ENCODE measurements at regions not wholly inside any gene's neighbourhood (a gene's known extent, or its start where the extent isn't known, plus 50 kb on each side); places are given as distances from the start of the nearest gene placed in this dataset.

DNA sequence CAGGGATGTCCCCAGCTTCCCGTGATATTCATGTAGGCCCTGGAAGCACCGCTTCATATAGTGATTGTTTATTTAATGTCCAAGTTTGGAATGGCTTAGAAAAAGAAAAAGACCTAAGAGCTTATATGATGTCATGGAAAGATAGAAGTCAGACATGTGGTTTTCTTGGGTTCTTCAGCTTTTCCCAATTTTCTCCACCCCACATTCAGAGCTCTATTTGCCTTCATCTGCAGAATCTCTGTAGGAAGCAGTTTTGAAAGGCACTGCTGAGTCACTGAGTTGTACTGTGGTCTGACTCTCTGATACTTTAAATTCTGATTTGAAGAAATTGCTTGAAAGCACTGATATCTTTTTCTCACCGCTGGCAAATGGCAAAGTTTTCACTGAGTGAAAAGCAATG is 120.6 kb upstream of the EDNRA start:
- H3K27me3 Mint-ChIP-seq (ENCODE audit: low read depth), result no peaks in the 10 kb centered on the region
- ChIA-PET CTCF (no interaction called here), POLR2A (no interaction called here)
- H3K27ac Mint-ChIP-seq, result no peak overlapping the region
- H3K4me1 Mint-ChIP-seq, result no peaks in the 10 kb centered on the region
- H3K36me3 Mint-ChIP-seq, result no peaks in the 10 kb centered on the region
- no peak overlapping the region for H3K4me3 Mint-ChIP-seq
- ATAC-seq (no peak), DNase-seq (ENCODE audit: low spot score) (no peak)
- peaks cover 7% of the 10 kb centered on the region for H3K9me3 Mint-ChIP-seq
- TF ChIP-seq JUN (CRISPR knock-in tag; IDR thresholded peaks at IDR 0.05) (no peak), RORB (CRISPR knock-in tag; IDR thresholded peaks at IDR 0.05) (no peak), FOXJ3 (CRISPR knock-in tag; IDR thresholded peaks at IDR 0.05; ENCODE audit: borderline replicate concordance) (no peak), SP1 (CRISPR knock-in tag; conservative IDR thresholded peaks at IDR 0.05) (no peak), ZNF263 (CRISPR knock-in tag; IDR thresholded peaks at IDR 0.05; ENCODE audit: low read depth) (no peak)
- TF ChIP-seq, protein P1, sequence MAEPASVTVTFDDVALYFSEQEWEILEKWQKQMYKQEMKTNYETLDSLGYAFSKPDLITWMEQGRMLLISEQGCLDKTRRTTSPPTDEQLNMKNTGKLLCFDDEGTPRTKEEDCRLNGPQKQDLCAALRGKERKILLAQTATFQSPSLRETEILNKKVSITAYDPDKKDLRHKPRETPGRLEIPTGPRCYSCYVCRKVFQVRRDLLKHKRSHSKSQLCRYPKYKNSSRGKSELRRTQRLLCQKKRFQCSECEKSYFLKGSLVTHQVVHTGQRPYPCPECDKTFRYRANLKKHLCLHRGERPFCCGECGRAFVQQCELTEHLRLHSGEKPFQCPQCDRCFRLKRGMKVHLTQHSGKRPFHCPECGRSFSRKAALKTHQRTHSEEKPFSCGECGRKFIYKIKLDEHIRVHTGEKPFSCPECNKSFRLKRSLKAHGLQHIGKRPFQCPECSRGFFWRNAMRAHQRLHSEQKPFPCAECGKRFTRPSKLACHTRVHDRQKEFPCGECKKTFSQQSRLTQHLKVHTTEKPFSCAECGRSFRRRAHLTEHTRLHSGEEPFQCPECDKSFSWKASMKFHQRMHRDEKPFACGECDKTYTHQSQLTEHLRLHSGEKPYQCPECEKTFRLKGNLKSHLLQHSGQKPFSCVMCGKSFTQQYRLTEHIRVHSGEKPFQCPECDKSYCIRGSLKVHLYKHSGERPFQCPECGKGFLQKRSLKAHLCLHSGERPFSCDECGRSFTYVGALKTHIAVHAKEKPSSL (CRISPR knock-in tag; conservative IDR thresholded peaks at IDR 0.05), result no peak
- TF ChIP-seq, protein P2, sequence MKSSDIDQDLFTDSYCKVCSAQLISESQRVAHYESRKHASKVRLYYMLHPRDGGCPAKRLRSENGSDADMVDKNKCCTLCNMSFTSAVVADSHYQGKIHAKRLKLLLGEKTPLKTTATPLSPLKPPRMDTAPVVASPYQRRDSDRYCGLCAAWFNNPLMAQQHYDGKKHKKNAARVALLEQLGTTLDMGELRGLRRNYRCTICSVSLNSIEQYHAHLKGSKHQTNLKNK (CRISPR knock-in tag; IDR thresholded peaks at IDR 0.05), result no peak

DNA sequence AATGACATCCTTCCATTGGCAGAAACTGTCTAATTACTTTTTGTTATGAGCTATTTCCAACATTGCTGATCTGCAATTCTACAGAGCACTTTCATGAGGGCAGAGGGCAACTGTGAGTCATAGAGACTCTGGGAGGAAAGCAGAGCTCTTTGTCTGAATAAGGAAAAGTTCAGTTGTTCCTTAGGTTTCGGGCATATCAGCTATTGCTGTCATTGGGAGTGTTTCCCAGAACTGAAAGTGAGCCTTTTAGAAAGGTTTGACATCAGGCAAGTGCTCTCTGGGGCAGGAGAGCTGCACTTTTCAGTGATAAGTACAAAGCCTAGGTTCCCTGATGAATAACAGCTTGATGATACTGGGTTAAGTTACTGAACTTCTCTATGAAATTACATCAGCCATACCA is 119.2 kb upstream of the EDNRA start:
- no peak overlapping the region for H3K27ac Mint-ChIP-seq
- CTCF ChIA-PET, result interaction anchor here (1.2 kb wide), 1 partner anchor 265 kb away, joined by 4 read pairs; no protein-coding TSS in a partner anchor
- DNase-seq (ENCODE audit: low spot score) (no peak), ATAC-seq (no peak)
- H3K27me3 Mint-ChIP-seq (ENCODE audit: low read depth), result no peaks in the 10 kb centered on the region
- no peak for TF ChIP-seq NR2C2 (CRISPR knock-in tag; IDR thresholded peaks at IDR 0.05)
- H3K9me3 Mint-ChIP-seq, result peaks cover 7% of the 10 kb centered on the region; the same call in 1 of the 2 replicates
- POLR2A ChIA-PET, result no interaction called here
- no peaks in the 10 kb centered on the region for H3K36me3 Mint-ChIP-seq
- H3K4me3 Mint-ChIP-seq, result no peak overlapping the region
- H3K4me1 Mint-ChIP-seq, result no peaks in the 10 kb centered on the region

DNA sequence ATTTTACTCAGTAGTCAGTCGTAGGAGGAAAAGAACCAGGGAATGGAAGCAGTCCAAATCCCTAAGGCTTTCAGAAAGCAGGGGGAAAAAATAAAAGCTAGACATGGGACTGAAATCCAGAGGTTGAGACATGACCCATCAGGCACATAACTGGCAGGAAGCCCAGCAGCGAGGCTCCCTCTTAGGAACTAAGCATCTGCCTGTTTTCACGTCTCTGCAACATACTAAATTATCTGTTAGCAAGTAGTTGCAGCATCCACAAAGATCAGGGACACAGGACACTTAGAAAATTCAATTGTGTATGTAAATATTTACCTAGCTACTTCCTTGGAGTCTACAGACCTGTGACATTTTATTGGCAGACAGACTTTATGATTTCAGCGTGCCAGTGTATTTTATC is 118.0 kb upstream of the EDNRA start:
- ChIA-PET POLR2A (no interaction called here), CTCF (no interaction called here)
- H3K4me1 Mint-ChIP-seq, result no peaks in the 10 kb centered on the region
- peaks cover 7% of the 10 kb centered on the region; the same call in 1 of the 2 replicates for H3K9me3 Mint-ChIP-seq
- no peaks in the 10 kb centered on the region for H3K36me3 Mint-ChIP-seq
- TF ChIP-seq CBFB (CRISPR knock-in tag; IDR thresholded peaks at IDR 0.05; ENCODE audit: low read depth) (no peak), GABPB1 (CRISPR knock-in tag; IDR thresholded peaks at IDR 0.05) (no peak), ZNF232 (CRISPR knock-in tag; IDR thresholded peaks at IDR 0.05) (no peak), SMAD4 (CRISPR knock-in tag; IDR thresholded peaks at IDR 0.05) (no peak), NFYB (CRISPR knock-in tag; conservative IDR thresholded peaks at IDR 0.05; ENCODE audit: low read depth) (no peak)
- TF ChIP-seq, protein P3, sequence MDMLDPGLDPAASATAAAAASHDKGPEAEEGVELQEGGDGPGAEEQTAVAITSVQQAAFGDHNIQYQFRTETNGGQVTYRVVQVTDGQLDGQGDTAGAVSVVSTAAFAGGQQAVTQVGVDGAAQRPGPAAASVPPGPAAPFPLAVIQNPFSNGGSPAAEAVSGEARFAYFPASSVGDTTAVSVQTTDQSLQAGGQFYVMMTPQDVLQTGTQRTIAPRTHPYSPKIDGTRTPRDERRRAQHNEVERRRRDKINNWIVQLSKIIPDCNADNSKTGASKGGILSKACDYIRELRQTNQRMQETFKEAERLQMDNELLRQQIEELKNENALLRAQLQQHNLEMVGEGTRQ (CRISPR knock-in tag; IDR thresholded peaks at IDR 0.05), result no peak
- TF ChIP-seq, protein P4, sequence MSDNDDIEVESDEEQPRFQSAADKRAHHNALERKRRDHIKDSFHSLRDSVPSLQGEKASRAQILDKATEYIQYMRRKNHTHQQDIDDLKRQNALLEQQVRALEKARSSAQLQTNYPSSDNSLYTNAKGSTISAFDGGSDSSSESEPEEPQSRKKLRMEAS (CRISPR knock-in tag; IDR thresholded peaks at IDR 0.05), result no peak
- H3K27me3 Mint-ChIP-seq (ENCODE audit: low read depth), result no peaks in the 10 kb centered on the region
- DNase-seq (ENCODE audit: low spot score) (no peak), ATAC-seq (no peak)
- H3K27ac Mint-ChIP-seq, result no peak overlapping the region
- no peak overlapping the region for H3K4me3 Mint-ChIP-seq

DNA sequence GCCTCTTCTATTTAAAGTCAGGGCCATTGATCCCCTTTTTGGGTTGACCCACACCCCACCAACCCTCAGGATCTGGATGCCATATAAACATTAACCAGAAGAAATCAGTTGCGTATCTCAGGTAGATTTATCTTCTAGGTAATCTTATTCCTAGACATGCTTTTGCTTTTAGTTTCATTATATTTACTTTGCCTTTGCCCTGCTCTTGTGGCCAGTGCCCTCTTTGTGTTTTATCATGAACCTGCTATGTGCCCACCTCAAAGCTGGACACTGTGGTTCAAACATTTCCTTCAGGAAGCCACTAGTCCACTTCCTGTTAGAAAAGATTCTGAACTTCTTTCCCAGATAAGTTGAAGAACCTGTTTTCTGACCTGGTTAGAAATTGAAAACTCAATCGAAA is 117.4 kb upstream of the EDNRA start:
- DNase-seq (ENCODE audit: low spot score), result no peak
- no peak for TF ChIP-seq ZNF121 (CRISPR knock-in tag; IDR thresholded peaks at IDR 0.05)
- no peak for TF ChIP-seq MXD4 (CRISPR knock-in tag; IDR thresholded peaks at IDR 0.05; ENCODE audit: borderline replicate concordance)
- no peak for TF ChIP-seq HMGA2 (CRISPR knock-in tag; IDR thresholded peaks at IDR 0.05)
- no peak for TF ChIP-seq ZNF416 (CRISPR knock-in tag; IDR thresholded peaks at IDR 0.05)
- no peak for TF ChIP-seq ZNF263 (CRISPR knock-in tag; IDR thresholded peaks at IDR 0.05; ENCODE audit: low read depth)
- TF ChIP-seq JAZF1 (CRISPR knock-in tag; IDR thresholded peaks at IDR 0.05), result no peak
- no peak for TF ChIP-seq RELA (CRISPR knock-in tag; IDR thresholded peaks at IDR 0.05; ENCODE audit: borderline replicate concordance)
- no peak for TF ChIP-seq NFATC4 (CRISPR knock-in tag; IDR thresholded peaks at IDR 0.05)
- TF ChIP-seq, protein P5, sequence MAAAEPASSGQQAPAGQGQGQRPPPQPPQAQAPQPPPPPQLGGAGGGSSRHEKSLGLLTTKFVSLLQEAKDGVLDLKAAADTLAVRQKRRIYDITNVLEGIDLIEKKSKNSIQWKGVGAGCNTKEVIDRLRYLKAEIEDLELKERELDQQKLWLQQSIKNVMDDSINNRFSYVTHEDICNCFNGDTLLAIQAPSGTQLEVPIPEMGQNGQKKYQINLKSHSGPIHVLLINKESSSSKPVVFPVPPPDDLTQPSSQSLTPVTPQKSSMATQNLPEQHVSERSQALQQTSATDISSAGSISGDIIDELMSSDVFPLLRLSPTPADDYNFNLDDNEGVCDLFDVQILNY (CRISPR knock-in tag; IDR thresholded peaks at IDR 0.05), result no peak
- no peak for TF ChIP-seq GRHL2 (CRISPR knock-in tag; IDR thresholded peaks at IDR 0.05; ENCODE audit: insufficient replicate concordance, severe bottlenecking)
- TF ChIP-seq, protein P6, sequence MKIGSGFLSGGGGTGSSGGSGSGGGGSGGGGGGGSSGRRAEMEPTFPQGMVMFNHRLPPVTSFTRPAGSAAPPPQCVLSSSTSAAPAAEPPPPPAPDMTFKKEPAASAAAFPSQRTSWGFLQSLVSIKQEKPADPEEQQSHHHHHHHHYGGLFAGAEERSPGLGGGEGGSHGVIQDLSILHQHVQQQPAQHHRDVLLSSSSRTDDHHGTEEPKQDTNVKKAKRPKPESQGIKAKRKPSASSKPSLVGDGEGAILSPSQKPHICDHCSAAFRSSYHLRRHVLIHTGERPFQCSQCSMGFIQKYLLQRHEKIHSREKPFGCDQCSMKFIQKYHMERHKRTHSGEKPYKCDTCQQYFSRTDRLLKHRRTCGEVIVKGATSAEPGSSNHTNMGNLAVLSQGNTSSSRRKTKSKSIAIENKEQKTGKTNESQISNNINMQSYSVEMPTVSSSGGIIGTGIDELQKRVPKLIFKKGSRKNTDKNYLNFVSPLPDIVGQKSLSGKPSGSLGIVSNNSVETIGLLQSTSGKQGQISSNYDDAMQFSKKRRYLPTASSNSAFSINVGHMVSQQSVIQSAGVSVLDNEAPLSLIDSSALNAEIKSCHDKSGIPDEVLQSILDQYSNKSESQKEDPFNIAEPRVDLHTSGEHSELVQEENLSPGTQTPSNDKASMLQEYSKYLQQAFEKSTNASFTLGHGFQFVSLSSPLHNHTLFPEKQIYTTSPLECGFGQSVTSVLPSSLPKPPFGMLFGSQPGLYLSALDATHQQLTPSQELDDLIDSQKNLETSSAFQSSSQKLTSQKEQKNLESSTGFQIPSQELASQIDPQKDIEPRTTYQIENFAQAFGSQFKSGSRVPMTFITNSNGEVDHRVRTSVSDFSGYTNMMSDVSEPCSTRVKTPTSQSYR (CRISPR knock-in tag; IDR thresholded peaks at IDR 0.05), result no peak
- no peak for TF ChIP-seq NR3C1 (CRISPR knock-in tag; conservative IDR thresholded peaks at IDR 0.05; ENCODE audit: low read depth)
- Mint-ChIP-seq H3K27me3 (ENCODE audit: low read depth) (no peaks in the 10 kb centered on the region), H3K36me3 (no peaks in the 10 kb centered on the region), H3K9me3 (peaks cover 7% of the 10 kb centered on the region; the same call in 1 of the 2 replicates), H3K4me1 (no peaks in the 10 kb centered on the region), H3K4me3 (no peak overlapping the region), H3K27ac (no peak overlapping the region)
- ChIA-PET CTCF (no interaction called here), POLR2A (no interaction called here)
- no peak for ATAC-seq

All from WTC11 (cell line).